T-helper 1 cell (primary cell): ENCODE measurements at regions not wholly inside any gene's neighbourhood (a gene's known extent, or its start where the extent isn't known, plus 50 kb on each side); places are given as distances from the start of the nearest gene placed in this dataset.
"Not testable (repeated sequence)": the region's sequence is repeated elsewhere in the genome, so short reads cannot be mapped to it uniquely, and the experiment has no call there.

ENCODE experiments used
- DNase-seq, 5 donors: peaks; one replicate each; pipeline ENCODE4 v3.0.0-alpha.2; 2012 to 2020

DNA sequence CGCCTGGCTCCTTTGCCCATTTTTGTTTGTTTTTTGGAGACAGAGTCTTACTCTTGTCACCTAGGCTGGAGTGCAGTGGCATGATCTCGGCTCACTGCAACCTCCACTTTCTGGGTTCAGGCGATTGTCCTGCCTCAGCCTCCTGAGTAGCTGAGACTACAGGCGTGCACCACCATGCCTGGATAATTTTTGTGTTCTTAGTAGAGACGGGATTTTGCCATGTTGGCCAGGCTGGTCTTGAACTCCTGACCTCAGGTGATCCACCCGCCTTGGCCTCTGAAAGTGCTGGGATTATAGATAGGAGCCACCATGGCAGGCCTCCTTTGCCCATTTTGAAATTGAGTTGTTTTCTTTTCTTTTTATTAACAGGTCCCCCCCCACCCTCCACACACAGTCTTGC, 89.4 kb upstream of the TPTE start:
- DNase-seq = not testable (repeated sequence)

DNA sequence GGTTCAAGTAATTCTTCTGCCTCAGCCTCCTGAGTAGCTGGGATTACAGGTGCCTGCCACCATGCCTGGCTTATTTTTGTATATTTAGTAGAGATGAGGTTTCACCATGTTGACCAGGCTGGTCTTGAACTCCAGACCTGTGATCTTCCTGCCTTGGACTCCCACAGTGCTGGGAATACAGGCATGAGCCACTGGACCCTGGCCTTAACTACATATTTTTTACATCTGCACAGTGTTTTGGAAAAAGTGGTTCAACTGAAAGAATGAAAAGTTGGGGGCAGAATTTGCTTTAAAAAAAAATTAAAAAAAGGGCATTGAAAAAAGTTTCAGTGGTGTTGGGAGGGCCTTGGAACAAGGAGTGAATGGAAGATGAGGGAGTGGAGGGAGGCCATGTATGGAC, 88.9 kb upstream of the TPTE start:
- not testable (repeated sequence) for DNase-seq

DNA sequence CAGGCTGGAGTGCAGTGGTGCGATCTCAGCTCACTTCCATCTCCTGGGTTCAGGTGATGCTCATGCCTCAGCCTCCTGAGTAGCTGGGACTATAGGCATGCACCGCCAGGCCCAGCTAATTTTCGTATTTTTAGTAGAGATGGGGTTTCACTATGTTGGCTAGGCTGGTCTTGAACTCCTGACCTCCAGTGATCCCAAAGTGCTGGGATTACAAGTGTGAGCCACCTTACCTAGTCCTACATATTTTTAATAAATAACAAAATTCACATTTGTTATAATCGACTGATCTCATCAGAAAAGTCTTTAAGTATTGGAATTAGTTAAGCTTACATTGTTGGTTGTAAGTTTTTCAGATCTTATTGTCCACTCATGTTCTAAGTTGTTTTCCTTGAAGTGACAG, 83.4 kb upstream of the TPTE start:
- DNase-seq = not testable (repeated sequence)

DNA sequence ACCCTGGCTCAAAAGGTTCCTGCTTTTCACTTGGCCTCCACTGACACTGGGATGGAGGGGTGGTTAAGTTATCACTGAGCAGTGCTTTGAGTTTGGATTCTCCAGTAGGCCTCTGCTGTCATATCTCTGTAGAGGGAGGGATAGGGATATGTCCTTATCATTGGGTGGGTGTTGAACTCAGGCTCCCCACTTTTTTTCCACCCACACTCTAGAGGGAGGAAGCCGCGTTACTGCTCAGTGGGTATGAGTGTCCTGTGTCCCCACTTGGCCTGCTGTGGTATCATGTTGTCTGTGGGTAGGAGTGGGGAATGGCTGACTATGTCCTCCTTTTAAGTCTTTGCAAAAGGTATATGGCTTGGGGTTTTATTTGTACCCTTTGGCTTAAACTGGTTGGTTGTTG, 80.7 kb upstream of the TPTE start:
- DNase-seq = not testable (repeated sequence)

DNA sequence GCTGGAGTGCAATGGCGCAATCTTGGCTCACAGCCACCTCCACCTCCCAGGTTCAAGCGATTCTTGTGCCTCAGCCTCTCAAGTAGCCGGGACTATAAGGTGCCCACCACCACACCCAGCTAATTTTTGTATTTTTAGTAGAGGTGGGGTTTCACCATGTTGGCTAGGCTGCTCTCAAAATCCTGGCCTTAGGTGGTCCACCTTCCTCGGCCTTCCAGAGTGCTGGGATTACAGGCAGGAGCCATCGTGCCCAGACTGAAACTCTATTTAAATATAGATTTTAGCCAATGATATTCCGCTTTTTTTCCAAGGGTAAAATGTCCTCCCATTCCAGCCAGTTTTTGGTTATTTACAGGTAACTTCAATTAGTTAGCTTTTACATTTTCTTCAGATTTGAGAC, 79.4 kb upstream of the TPTE start:
- not testable (repeated sequence) for DNase-seq

DNA sequence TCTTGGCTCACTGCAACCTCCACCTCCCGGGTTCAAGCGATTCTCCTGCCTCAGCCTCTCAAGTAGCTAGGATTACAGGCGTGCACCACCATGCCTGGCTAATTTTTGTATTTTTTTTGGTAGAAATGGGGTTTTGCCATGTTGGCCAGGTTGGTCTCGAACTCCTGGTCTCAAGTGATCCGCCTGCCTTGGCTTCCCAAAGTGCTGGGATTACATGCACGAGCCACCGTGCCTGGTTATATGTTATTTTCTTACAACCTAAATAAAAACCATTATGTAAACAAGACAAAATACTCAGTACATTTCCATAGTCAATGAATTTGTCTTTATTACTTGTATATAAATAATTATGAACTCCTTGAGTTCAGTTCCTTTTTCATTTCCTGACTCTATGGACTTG, 75.7 kb upstream of the TPTE start:
- DNase-seq = not testable (repeated sequence)

DNA sequence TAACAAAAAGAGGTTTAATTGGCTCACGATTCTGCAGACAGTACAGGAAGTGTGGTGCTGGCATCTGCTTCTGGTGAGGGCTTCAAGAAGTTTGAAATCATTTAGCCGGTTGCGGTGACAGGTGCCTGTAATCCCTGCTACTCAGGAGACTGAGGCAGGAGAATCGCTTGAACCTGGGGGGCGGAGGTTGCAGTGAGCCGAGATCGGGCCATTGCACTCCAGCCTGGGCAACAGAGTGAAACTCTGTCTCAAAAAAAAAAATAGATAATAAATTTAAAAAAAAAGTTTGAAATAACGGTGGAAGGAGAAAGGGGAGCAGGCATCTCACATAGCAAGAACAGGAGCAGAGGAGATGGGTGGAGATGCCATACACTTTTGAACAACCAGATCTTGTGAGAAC, 71.9 kb upstream of the TPTE start:
- not testable (repeated sequence) for DNase-seq

DNA sequence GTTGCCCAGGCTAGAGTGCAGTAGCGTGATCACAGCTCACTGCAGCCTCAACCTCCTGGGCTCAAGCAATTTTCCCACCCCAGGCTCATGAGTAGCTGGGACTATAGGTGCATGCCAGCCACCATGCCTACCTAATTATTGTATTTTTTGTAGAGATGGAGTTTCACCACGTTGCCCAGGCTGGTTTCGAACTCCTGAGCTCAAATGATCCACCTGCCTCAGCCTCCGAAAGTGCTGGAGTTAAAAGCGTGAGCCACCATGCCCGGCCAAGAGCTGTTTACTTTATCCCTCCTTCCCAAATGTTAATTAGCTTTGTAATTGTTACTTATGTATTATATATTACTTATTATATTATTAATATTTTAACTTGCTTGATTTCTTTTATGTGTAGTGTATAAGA, 70.1 kb upstream of the TPTE start:
- not testable (repeated sequence) for DNase-seq

DNA sequence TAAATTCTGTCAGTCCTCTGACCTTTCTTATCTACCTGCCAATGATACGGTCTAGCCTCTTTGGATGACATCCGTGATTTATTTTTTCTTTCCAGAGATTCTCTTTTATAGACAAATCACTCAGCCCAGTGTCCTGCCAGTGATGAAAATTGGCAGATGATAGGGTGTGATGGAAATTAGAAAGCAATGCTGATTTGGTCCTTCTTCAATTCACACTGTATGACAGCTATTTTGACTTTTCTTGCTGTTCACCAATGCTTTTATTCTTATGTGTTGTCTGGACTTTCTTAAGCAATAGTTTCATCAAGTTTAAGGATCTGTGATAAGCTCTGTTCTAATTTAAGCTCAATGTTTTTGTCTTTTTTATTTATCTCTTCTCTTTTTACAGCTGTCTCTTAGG, 63.6 kb upstream of the TPTE start:
- not testable (repeated sequence) for DNase-seq

DNA sequence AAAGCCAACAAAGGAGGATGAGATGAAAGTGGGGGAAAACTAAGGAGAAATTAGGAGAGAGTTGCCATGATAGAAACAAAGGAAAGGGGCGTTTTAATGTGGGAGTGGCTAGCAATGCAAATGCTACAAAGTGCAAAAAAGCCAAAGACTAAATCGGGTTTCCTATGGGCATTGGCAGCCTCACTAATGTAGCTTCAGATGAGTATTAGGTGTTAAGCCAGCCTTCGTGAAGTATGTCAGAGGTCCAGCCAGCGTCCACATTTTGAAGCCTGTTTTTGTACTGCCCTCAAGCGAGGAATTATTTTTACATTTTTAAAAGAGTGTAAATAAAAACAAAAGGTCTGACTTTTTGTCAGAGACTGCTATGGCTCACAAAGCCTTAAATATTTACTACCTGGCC, 60.4 kb upstream of the TPTE start:
- DNase-seq = not testable (repeated sequence)

DNA sequence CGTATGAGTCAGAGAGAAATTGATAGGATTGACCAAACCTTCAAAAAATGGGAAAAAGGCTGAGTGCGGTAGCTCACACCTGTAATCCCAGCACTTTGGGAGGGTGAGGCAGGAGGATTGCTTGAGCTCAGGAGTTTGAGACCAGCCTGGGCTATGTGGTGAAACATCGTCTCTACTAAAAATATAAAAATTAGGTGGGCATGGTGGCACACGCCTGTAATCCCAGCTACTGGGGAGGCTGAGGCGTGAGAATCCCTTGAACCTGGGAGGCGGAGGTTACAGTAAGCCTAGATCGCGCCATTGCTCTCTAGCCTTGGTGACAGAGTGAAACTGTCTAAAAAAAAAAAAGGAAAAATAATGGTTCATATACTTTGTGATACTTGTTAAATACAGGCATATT, 59.9 kb upstream of the TPTE start:
- not testable (repeated sequence) for DNase-seq

DNA sequence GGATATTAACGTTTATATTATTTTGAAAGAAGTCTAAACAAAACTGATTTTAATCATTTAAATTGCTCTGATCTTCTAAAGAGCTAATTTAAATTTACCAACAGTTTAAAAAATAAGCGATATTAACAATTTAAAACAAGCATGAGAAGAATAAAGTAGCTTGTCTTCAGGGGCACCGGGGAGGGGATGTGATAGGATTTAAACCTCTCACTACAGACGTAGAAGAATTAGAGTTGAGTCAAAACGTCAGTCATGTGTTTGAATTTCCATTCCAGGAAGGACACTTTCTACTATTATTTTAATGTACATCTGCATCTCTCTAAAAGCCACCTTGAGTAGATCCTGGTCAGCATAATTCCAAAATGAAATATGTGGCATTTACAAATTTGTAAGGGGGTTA, 58.2 kb upstream of the TPTE start:
- no peak for DNase-seq

DNA sequence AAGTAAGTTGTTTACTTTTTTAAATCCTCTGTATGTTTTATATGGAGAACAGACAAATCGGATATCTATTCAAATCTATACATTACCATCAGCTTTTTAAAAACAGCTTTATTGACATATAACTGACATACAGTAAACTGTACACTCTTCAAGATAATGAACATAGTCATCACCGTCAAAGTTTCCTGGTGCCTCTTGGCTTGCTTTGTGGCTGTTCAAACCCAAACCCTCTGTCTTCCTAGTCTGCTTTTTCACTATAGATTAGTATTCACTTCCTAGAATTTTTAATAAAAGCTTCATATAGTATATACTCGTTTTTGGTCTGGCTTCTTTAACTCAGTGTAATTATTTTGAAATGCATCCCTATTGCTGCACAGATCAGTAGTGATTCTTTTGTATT, 56.4 kb upstream of the TPTE start:
- DNase-seq = no peak

DNA sequence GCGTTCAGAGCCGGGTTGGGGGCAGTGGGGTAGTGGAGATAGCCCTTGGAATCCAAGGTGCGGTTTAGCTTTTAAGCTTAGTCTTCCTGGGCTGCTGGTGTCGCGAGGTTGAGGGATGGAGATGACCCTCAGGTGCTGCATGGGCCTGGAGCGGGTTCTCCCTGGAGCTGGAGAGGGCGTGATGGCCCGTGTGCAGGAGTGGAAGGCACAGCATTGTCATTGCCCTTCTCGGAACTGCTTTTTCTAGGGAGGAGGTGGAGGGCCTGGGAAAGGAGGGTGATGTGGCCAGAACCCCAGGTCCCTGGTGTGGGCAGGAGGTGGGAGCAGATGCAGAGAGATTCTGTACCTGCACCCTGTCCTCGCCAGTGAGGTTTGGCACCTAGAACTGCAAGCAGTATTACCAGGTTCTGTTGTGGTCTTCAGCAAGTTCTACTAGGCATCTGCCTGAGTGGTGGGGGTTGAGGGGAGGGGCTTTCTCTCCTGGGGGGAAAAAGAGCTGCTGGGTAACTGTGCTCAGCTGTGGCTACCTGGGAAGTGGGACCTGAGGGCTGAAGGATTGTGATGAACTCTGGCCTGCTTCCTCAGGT, 55.8 kb upstream of the TPTE start:
- not testable (repeated sequence) for DNase-seq

DNA sequence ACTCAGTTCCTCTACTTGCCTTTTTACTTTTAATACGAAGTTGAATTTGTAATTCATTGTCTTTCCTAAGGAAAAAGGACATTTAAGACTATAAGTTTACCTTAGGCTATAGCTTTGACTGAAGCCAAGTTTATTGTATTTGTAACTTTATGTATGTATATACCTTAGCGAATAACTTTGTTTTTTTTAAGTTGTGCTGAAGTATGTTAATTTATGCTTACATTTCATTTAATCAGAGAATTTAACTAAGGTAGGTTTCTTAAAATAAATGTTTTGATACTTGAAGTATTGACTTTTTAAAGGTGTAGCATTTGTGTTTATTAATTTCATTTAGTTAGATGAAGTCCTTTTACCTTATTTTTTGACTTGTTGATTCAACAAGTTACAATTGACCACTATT, 55.2 kb upstream of the TPTE start:
- DNase-seq = no peak
